ENCODE measurements at regions not wholly inside any gene's neighbourhood (a gene's known extent, or its start where the extent isn't known, plus 50 kb on each side); places are given as distances from the start of the nearest gene placed in this dataset.
"Not testable (repeated sequence)": the region's sequence is repeated elsewhere in the genome, so short reads cannot be mapped to it uniquely, and the experiment has no call there.

- no peak for FAIRE-seq
These were observed 188.8 kb upstream of the SVIL start for GRCh38 chr10:29823553-29824080.

- no peak for FAIRE-seq
These were observed 186.2 kb upstream of the SVIL start for GRCh38 chr10:29820890-29821461.

- no peak for FAIRE-seq
These were observed 182.2 kb upstream of the SVIL start for GRCh38 chr10:29816801-29817558.

GRCh38 chr10:29815572-29815971 lies 180.8 kb upstream of the SVIL start:
- FAIRE-seq, result no peak

- peak; percentile 98 for FAIRE-seq
These were observed 177.1 kb upstream of the SVIL start for GRCh38 chr10:29811751-29812427.

- FAIRE-seq, result no peak
These were observed 176.0 kb upstream of the SVIL start for GRCh38 chr10:29810816-29811215.

- not testable (repeated sequence) for FAIRE-seq
These were observed 175.5 kb upstream of the SVIL start for GRCh38 chr10:29810231-29810630.

- FAIRE-seq, result no peak
These were observed 174.6 kb upstream of the SVIL start for GRCh38 chr10:29809383-29809782.

GRCh38 chr10:29807163-29807806 lies 172.5 kb upstream of the SVIL start:
- no peak for FAIRE-seq

GRCh38 chr10:29806350-29806788 lies 171.6 kb upstream of the SVIL start:
- no peak for FAIRE-seq

- no peak for FAIRE-seq
These were observed 170.5 kb upstream of the SVIL start for GRCh38 chr10:29805134-29805723.

- no peak for FAIRE-seq
These were observed 169.5 kb upstream of the SVIL start for GRCh38 chr10:29804025-29804852.

GRCh38 chr10:29802171-29802570 lies 167.4 kb upstream of the SVIL start:
- no peak for FAIRE-seq

- FAIRE-seq, result peak; percentile 96
These were observed 164.3 kb upstream of the SVIL start for GRCh38 chr10:29798921-29799690.

GRCh38 chr10:29797616-29798015 lies 162.8 kb upstream of the SVIL start:
- FAIRE-seq, result no peak

- FAIRE-seq, result no peak
These were observed 161.1 kb upstream of the SVIL start for GRCh38 chr10:29795850-29796249.

GRCh38 chr10:29794776-29795611 lies 160.2 kb upstream of the SVIL start:
- no peak for FAIRE-seq

GRCh38 chr10:29791773-29792172 lies 157.0 kb upstream of the SVIL start:
- FAIRE-seq, result no peak

GRCh38 chr10:29790207-29790606 lies 155.4 kb upstream of the SVIL start:
- no peak for FAIRE-seq

GRCh38 chr10:29788113-29788512 lies 153.3 kb upstream of the SVIL start:
- no peak for FAIRE-seq

Measured in endometrium (tissue), 2 donors.